ENCODE measurements at regions not wholly inside any gene's neighbourhood (a gene's known extent, or its start where the extent isn't known, plus 50 kb on each side); places are given as distances from the start of the nearest gene placed in this dataset.
"Not testable (repeated sequence)": the region's sequence is repeated elsewhere in the genome, so short reads cannot be mapped to it uniquely, and the experiment has no call there.

DNA sequence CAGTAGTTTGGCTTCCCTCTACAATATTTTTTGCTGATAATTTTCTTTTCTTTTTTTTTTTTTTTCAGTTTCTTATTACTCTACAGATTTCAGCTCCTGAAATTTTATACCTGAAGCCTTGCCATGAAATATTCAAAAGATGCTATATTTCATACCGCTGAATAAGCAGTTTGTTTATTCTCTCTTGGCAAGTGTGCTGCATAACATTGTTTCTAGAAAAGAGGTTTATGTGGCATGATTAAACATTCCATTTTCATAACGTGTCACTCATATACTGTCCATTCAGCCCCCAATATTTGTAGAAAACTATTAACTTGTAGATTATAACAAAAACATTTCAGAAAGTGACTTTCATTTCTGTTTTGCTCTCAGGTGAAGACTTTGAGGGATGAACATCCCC lies 174.4 kb upstream of the NOX3 start:
- no peak for FAIRE-seq

DNA sequence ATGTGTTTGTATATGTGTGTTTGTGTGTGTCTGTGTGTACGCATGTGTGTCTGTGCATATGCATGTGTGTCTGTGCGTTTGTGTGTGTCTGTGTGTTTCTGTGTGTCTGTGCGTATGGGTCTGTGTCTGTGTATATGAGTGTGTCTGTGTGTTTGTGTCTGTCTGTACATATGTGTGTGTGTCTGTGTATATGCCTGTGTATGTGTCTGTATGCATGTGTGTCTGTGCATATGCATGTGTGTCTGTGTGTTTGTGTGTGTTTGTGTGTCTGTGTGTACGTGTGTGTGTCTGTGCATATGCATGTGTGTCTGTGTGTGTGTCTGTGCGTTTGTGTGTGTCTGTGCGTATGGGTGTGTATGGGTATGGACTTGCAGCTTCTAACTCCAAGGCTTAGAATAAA lies 174.0 kb upstream of the NOX3 start:
- FAIRE-seq, result no peak

DNA sequence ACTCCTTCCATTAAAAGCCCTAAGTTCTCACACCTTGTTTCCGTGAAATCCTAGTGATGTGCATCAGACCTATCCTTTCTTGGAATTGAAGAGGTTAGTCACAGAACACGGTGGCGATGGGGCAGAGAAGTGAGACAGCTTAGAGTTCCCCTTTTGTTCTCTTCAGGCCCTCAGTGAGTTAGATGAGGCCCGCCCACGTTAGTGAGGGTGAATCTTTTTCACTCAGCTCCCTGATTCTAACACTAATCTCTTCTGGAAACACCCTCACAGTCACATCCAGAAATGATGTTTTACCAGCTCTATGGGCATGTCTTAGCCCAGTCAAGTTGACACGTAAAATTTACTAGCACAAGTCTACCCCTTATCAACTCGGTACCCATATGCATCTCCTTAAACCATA lies 172.7 kb upstream of the NOX3 start:
- no peak for FAIRE-seq

DNA sequence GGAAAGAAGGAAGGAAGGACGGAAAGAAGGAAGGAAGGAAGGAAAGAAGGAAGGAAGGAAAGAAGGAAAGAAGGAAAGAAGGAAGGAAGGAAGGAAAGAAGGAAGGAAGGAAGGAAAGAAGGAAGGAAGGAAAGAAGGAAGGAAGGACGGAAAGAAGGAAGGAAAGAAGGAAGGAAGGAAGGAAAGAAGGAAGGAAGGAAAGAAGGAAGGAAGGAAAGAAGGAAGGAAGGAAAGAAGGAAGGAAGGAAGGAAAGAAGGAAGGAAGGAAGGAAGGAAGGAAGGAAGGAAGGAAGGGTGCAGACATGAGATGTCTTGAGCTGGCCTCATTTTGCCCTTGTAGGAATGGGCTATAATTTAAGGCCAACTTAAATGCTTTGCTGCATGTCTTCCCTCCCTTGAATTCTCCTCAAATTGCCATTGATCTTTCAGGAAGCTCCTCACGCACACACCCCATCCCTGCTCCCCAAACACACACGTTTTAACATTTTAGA lies 172.1 kb upstream of the NOX3 start:
- not testable (repeated sequence) for FAIRE-seq

DNA sequence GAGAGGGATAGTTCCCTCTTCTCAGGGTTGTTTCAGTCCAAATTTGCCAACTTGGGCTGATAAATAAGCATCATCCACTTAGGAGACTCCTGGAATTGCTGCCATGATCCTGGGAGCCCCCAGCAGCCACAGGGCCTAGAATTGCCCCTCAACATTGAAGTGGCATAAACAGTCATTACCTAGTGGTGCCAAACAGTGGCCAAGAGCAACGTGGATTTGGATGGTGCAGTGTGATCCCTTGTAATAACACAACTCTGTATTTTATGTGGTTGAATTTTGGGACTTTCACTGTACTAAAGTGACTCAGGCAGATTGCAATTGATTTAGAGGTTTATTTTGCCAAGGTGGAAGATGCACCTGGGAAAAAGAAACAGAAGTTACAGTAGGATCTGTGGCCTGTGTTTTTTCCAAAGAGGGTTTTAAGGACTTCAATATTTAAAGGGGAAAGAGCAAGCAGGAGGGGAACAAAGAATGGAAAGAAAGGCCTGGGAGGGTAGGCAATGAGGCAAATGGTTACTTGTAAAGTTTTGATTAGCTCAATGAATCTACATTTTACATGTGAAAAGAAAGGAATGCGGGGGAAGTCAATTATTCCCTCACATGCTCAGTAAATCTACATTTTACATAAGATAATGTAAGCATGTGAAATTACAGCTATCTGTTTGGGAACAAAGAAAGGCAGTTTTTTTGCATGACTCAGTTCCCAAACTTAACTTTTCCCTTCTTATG lies 168.0 kb upstream of the NOX3 start:
- no peak for FAIRE-seq

DNA sequence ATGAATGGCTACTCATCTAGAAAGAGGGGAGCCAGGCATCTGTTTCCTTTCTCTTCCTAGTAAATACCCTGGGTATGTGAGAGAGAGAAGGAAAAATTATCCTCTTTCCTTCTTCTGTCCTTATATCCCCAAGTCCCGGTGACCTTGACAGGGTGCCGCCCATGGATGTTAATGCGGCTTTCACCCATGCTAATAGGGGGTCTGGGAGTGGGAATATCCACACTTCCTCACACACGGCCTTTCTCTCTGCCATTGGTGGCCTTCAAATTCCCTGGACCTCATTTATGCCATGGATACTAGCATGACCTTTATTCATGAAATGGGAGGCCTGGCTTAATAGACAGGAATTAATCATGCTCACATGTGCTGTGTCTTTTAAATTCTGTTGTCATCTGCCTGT lies 159.0 kb upstream of the NOX3 start:
- no peak for FAIRE-seq

DNA sequence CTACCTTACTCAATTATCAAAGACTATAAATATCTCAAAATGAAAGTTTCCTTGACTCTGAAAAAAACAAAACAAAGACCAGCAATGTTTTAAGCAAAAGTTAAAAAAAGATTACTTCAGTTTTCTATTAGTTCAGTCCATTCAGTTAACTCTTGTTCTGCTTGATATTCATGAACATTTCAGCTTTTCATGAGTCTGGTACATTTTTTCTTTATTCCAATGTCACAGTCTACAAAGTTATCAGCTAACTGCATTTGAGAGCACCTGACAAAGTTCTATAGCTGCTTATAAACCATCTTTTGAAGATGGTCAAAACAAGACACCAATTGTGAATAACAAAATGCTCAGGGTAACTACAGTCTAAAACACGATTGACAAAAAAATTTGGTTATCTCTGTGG lies 156.1 kb upstream of the NOX3 start:
- no peak for FAIRE-seq

DNA sequence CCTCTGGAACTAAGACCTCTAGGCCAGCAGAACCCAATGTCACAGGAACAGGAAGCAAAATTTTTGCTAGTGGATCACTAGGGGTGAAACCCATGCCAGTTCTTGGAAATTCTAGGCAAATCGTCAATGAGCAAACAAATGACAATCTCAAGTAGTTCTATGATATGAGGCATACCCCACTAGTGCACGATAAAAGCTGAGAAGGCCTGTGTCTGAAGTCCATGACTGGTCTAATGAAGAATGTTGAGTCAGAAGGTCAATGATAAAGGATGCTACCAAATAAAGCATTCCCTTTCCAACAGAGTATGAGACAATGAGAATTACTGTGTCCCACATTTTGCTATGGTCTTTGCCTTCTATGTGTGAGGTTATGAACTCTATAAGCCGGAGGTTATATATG lies 149.4 kb upstream of the NOX3 start:
- no peak for FAIRE-seq

DNA sequence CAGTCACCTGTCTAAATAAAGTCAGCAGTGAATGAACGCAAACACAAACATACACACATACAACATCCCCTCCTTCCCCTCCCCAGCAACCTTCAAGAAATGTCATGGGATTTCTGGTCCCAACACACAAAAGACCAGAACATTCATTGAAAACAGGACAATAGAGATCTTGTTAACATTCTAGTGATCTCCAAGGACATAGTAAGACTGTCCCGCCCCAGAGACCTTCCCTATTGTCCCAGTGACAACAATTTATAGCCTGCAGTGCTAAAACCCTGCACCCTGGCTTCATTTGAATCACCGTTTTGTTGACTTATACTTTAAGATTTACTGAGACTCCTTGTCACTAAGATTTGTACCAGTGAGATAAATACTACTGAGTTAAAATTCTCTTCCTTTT lies 143.9 kb upstream of the NOX3 start:
- FAIRE-seq, result no peak

DNA sequence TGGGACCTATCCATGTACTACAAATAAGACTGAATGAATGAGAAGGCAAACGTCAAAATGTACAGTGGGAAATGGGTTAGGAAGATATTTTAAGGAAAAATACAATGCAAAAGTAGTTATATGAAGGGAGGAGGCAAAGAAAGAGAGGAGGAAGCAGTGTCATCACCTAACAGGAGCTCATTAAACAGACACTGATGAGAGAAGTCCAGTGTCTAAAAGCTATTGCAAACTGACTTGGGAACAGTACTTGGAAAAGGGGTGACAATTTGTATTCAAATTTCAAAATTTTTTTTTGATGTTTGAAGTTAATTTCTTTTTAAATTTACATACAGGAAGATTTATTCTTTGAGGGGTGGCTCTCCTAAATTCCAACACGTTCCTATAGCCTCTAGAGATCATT lies 143.5 kb upstream of the NOX3 start:
- no peak for FAIRE-seq

DNA sequence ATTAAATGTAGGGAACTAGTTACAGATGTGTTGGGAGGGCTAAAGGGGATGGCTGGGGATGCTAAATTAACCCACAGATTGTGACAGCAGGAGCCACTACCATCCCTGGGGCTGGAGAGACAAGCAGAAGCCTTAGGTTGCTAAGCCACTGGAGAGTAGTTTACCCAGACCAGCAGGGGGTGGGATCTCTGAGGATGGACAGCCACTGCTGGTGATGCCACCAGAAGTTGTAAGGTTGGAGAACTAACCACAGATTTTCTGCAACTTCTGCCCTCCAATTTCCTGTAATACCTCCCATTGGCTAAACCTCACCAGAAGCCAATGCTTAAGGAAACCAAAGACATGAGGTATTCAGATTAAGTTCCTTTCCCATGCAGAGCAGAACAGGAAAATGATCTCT lies 139.6 kb upstream of the NOX3 start:
- FAIRE-seq, result no peak

DNA sequence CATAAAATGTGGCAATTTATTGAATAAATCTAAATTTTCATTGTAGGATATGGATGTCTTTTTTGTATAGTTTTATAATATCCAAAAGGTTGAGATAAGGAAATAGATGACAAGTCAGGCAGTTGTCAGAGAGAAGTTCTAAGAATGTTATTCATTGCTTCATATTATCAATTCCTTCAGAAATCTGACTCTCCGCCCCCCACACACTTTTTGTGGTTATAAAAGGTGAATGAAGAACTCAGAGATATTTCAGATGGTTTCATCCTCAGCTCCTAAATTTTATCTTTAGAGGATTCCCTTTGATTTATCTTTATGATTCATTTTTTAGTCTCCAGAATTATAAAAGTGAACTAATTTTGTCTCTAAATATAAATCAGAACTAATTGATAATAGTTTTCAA lies 136.1 kb upstream of the NOX3 start:
- peak; percentile 29 for FAIRE-seq

DNA sequence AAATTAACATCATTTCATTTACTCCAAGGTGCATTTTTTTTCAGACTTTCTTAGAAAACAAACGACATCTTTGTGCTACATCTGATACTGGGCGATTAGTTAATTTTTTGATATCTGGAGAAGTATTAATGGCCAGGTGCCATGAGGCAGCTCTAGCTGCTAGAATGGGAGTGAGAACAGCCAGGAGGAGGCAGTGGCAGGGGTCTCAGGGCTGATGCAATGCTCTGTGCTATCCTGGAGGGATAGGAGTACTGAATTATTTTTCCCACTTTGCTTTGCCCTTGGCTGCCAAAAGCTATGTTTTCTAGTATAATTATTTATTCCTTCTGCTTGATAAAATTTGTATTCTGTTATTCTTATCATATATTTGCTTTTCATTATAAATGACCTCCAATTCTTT lies 133.6 kb upstream of the NOX3 start:
- no peak for FAIRE-seq

DNA sequence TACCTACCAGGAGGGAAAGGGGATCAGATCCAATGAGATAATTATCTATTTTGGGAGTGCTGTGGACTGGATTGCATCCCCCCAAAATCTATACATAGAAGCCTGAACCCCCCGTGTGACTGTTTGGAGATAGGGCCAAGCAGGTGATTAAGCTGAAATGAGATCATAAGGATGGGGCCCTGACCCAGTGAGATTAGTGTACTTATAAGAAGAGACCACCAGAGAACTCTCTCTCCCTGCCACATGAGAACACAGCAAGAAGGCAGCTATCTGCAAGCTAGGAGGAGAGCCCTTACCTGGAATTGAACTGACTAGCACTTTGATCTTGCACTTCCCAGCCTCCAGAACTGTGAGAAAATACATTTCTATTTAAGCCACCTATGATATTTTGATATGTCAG lies 132.2 kb upstream of the NOX3 start:
- FAIRE-seq, result no peak

DNA sequence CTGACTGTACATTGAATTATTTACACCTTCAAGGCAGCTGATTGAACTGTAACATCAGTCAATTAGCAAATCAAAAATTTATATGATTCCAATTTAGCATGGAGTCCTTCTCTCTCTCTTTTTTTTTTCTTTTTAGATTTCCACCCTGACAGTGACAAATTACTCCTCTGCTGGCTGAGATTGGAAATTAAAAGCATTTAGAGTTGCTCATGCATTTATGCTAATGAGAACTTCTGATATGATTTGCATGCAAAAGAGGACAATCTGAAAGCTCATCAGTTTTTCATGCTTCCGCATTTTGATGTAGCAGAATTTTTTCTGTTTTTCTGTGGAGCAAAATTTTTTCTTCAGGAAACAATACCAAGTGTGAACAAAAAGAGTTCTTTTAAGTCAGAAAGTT lies 130.5 kb upstream of the NOX3 start:
- FAIRE-seq, result no peak

DNA sequence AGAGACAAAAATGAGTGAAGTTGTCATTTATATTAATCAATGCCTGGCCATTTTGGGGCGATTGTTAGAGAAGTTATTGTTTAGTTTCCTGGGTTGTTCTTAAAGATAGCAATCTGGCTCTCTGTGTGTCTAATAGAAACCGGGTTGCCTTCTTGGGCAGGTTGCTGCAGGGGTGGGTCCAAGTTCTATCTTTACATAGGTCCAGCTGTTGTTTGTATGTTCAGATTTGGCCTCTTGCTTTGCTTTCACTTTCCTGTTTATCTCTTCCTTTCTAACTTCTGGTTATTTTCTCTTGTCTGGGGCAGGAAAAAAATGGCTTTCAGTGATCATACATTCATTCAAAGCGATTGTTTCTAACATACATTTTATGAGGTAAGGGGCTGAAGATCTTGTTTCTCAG lies 128.4 kb upstream of the NOX3 start:
- no peak for FAIRE-seq

DNA sequence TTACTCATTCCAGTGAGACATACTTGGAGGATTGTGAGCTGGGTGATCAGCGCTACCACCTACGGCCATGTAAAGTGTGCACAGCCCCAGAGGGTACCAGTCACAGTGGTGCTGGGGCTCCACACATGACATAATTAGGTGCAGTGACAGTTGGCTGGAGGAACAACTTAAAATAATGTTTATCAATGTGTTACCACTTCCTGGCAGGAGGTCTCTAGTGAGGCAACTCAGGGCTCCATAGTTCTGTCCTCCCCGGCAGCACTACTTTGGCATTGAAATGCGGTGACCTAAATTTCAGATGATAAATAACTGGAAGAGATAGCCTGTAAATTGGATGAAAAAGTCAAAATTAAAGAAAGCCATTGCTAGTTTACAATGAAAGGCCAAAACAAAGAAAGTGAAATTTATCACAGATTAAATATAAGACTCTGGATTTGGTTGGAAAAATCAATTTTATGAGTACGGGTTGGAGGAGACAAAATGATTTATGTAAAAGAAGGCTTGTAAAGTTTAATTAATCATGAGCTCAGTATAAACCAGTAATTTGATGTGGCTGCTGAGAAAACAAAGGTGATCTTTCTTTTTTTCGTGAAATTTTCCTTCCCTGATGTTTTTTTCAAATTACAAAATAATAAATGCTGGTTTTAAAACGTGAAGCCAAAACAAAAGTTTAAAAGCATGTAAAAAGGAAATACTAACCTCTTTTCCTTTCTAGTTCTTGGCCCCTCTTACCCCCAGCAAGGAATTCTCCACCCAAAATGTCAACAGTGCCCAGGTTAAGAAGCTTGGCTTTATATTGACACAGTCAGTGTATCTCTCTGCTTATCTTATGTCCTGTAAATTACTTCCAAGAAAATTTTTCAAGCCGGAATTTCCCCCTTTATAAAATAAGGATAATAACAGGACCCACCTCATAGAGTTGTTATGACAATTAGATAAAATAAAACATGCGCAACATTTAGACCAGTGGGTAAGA lies 126.7 kb upstream of the NOX3 start:
- no peak for FAIRE-seq

DNA sequence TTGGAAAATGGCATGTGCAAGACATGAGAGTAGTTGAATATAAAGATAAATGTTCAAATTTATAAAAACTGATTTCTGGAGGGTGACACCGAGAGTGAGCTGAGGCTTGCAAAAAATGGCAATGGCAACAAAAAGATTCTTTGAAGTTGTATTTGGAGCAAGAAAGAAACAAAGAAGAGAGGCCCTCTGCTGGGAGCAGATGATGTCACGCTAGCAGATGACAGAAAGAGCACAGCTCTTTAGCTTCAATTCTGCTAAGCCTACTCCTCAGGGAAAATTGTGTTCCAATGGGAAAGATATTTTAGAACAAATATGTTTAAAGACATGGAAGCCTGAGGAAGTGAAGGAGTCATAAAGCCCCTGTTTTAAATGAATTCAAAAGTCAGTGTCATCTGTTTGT lies 125.3 kb upstream of the NOX3 start:
- FAIRE-seq, result no peak

DNA sequence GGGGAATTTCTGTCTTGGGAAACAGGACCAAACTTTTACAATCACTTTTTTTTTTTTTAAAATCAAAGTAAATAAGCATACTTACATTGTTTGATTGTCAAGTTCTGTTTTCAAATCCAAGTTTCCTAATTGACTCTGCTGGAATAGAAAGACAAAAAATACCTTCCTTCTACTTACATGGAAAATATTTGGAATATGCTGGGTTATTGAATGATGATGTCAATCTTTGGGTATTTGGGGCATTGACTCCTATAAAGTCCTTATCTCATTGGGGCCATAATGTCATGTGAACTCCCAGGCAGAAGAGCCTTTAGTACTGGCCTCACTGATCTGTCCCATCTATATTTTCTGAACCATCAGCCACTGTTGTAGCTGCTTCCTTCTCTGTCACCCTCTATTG lies 122.6 kb upstream of the NOX3 start:
- no peak for FAIRE-seq

DNA sequence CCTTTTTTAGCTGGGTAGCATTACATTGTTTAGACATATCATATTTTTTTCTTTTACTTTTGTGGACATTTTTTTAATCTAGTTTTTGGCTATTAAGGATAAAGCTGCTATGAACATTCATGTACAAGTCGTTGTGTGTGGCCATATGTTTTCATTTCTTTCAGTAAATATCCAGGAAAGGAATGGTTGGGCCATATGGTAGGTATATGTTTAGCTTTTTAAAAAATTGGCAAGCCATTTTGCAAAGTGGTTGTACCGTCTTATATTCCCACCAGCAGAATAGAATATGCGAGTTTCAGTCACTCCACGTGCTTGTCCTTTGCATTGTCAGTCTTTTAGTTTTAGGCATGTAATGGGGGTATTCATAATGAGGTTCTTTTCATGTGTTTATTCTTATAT lies 106.3 kb upstream of the NOX3 start:
- no peak for FAIRE-seq

DNA sequence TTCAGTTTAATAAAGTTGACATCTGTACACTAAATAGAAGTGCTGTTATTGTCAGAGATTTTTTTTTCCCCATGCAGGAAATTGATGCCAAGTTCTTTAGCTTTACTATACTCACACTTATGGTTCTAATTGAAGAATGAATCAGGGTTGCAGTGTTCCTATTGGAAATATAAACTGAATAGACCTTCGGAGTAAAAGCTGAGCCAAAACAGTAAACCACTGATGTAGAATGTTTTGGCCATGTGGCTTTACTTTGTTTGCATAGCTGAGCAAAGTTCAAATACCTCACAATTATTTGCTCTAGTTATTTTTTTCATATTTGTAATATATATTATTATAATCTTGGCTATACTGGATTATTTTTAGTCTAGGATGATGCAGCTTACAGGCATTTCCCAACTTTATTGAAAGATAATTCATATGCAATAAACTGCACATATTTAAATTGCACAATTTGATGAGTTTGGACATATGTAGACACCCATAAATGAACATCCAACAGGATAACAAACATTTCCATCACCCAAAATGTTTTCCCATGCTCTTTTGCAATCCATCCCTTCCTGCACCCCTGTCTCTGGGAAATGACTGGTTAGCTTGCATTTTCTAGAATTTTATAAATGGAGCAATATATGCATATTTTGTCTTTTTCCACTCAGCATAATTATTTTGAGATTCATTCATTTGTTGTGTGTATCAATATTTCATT lies 105.8 kb upstream of the NOX3 start:
- FAIRE-seq, result peak; percentile 18

DNA sequence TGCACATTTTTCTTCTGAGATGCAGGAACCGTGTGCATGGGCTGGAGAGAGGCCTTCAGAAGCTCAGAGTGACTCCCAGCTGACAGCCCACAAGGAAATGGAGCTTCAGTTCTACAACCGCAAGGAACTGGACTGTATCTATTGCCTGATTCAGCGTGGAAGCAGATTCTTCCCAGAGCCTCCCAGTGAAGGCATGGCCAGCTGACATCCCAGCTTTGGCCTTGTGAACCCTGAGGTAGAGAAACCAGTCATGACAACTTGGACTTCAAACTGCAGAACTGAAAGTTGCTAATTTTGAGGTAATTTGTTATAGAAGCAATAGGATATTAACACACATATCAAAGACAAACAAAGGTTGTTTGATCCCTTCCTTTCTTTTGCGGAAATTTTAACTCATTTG lies 94.3 kb upstream of the NOX3 start:
- no peak for FAIRE-seq

DNA sequence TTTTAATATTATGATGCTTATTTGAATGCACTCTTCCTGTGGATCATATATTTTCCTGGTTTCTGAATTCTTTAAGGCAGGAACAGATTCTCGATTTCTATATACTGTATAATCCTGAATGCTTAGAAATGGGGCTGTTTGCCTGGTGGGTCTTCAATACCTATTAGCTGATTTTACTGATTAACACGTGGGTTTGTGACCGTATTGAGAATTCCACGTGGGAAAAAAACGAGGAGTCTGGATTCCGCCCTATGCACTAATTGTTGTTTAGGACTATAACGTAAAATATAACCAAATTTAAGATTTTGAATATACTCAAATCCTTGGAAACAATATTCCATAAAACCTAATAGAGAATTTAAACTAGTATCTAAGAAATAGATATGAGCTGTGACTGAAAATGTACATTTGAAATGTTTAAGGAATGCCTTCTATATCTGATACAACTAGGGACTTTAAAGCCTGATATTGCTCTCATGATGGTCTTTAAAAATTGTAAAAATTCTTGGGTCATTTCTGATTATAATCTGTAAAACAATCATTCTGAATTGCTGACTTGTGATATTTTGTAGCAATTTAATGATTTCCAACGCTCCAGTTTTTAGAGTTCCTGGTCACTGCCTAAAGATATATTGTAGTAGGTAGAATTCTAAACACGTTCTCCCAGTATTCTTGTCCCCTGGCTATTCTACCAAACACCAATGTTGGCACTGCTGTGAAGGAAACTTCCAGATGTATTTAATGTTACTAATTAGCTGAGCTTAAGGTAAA lies 93.6 kb upstream of the NOX3 start:
- FAIRE-seq, result no peak

All from endometrium (tissue), 2 donors.